Peyer's patch (tissue), 4 donors: ENCODE measurements at regions not wholly inside any gene's neighbourhood (a gene's known extent, or its start where the extent isn't known, plus 50 kb on each side); places are given as distances from the start of the nearest gene placed in this dataset.

ENCODE experiments used
- POLR2A ChIP-seq, 2 donors: fragments of 450-650 bp; IDR thresholded peaks; one replicate each; pipeline ENCODE4 v1.5.1; 2017; ENCODE audit warnings: antibody characterized with exemption in 2 of 2, mild to moderate bottlenecking in 2 of 2, moderate library complexity in 2 of 2
- TF ChIP-seq, protein P1 (sequence below), 6 experiments: fragments of 450-650 bp in 4 of 6; fragments of 200-600 bp in 2 of 6; sonication (generic) in 1 of 6; IDR thresholded peaks; one replicate each; pipeline ENCODE4 v1.5.1; 2017 to 2019; ENCODE audit warnings: antibody characterized with exemption in 6 of 6, mild to moderate bottlenecking in 3 of 6, moderate library complexity in 1 of 6

DNA sequence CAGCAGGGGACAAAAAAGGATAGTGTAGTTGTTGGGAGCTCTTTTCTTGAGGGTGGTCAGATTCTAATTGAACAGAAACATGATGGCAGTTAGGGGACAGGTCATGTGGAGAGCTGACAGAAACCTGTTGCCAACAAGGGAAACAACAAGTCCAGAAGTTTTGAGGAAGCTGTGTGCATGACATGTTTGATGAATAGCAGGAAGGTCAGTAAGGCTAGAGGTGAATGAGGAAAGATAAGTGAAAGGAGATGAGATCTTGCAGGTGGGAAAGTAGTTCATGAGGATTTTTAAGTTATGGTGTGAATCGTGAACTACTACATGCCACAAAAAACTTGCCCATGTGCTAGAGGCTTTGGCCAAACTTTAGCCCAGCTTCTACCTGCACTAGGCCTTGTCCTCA is 1817.4 kb downstream of the MRPL39 start:
- no peak for TF ChIP-seq POLR2A (IDR thresholded peaks at IDR 0.05)
- TF ChIP-seq, protein P1, sequence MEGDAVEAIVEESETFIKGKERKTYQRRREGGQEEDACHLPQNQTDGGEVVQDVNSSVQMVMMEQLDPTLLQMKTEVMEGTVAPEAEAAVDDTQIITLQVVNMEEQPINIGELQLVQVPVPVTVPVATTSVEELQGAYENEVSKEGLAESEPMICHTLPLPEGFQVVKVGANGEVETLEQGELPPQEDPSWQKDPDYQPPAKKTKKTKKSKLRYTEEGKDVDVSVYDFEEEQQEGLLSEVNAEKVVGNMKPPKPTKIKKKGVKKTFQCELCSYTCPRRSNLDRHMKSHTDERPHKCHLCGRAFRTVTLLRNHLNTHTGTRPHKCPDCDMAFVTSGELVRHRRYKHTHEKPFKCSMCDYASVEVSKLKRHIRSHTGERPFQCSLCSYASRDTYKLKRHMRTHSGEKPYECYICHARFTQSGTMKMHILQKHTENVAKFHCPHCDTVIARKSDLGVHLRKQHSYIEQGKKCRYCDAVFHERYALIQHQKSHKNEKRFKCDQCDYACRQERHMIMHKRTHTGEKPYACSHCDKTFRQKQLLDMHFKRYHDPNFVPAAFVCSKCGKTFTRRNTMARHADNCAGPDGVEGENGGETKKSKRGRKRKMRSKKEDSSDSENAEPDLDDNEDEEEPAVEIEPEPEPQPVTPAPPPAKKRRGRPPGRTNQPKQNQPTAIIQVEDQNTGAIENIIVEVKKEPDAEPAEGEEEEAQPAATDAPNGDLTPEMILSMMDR (IDR thresholded peaks at IDR 0.05), result no peak
